Activated naive CD4-positive, alpha-beta T cell treated with Interleukin-2 at 50 U/mL for 16 hours (primary cell): ENCODE measurements at regions not wholly inside any gene's neighbourhood (a gene's known extent, or its start where the extent isn't known, plus 50 kb on each side); places are given as distances from the start of the nearest gene placed in this dataset.

Experiments used
- DNase-seq: peaks from one replicate; pipeline ENCODE4 v3.0.0-alpha.2; 2020

DNA sequence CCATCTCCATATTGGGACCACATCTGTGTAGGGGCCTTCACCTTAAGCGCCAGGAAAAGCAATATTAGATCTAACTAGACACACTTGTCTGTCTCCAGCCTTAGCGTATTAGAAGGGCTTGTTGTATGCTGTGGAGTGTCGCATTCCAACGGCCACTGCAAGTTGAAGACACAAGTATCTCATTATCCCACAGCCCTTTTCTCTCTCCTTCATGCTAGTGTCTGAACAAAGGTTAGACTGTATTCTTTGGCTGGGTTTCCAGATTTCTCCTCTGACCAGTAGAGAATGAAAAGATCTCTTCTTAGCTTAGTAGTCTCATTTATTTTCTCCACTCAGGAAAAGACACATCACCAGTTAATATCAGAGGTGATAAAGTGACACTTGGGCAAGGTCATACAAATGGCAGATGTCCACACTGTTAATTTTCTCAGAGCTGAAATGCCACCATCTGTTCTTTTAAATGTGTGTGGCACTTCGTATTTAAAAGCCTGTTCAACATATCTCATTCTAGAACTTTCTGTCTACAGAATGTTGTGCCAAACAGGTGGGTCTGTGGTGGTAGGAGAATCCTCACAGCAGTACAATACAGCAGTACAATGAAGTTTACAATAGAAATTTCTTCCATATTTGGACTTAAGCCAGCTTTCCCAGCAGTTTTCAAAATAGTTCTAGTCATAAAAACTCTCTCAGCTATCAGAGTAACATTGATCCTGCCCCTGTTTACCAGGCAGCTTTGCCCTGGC is 94.0 kb upstream of the ITGA6 start:
- DNase-seq: no peak

DNA sequence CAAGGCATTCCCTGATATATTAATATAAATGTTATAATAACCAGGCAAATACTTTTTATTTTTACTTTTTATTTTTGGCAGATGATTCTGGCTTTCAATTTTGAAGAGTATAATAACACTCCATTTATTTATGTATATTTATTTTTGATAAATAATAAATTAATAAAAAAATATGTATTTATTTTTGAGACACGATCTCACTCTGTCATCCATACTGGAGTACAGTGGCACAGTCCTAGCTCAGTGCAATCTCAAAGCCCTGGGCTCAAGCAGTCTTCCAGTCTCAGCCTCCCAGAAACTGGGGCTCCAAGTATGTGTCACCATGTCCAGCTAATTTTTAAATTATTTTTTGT is 93.4 kb upstream of the ITGA6 start:
- no peak for DNase-seq

DNA sequence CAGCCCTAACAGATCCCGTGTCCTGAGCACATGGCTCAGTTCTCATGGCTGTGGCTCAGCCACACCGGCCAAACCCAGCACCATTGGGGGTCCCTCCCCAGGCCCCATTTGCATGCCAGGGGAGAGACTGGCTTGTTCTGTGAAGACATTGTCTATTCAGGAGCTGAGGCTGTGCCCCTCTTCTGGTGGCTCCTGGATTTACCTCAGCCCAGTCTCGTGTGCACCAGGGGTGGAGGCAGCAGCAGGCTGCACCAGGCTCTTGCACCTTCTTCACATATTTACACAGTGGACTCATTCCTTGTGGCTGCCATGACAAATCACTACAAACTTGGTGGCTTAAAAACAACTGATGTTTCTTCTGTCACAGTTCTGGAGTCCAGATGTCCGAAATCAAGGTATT is 92.4 kb upstream of the ITGA6 start:
- DNase-seq: no peak

DNA sequence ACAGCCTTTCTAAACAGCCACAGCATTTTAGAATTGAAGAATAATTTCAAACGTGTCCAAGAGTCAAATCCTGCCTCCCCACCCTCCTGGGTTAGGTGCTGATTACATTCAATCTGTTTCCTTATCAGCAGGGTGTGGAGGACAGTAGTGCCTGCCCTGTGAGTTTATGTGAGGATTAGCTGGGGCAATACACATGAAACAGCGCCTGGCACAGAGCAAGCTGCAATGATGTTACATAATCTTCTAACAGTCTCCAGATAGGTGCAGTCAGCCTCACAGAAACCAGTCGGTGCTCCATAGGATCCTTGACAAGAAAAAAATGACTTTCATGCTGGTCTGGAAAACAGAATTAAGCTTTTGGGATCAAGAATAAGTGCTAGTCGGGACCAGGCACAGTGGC is 91.7 kb upstream of the ITGA6 start:
- no peak for DNase-seq

DNA sequence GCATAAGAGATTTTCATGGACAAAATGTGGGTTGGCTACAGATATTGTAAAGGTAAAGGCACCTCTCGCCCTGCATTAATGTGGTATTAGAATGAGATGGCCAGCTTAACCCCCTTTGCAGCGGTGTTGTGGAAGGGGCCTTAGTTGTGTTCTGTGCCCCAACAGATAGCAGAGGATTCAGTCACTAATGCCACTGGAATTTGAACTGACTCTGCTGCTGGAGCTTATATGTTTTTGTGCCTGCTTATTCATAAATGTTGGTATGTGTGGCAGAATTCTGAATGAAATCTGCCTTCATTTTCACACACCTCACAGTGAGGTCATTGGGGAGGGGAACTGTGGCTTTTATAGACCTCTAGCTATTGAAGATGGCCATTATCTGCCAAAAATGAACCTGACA is 90.7 kb upstream of the ITGA6 start:
- no peak for DNase-seq

DNA sequence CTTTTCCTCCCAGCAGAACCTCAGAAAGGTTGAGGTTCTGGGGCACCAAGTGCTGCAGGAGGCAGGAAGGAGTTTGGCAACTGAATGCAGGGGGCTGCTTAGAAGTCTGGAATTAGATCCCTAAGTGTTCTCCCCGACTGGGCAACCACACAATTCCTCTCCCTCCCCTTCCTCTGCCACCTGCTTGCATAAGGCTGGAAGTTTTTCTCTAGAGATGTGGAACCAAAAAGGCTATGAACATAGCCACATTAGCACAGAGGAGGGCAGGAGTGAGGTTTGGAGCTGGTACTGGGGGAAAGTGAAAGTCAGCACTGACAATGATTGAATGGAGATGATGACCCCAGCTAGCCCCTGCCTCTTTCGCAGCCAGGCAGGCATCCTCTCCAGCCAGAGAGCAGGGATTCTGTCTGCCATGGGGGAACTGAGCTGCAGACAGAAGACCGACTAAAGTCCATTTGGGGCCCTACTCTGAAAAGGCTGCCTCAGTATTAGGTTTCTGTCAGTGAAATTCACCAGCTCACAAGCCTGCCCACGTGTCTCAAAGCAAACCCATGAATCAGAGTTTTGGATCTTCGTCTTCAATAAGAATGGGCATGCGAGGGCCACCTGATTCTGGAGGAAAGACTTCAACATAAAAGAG is 87.9 kb upstream of the ITGA6 start:
- DNase-seq: no peak

DNA sequence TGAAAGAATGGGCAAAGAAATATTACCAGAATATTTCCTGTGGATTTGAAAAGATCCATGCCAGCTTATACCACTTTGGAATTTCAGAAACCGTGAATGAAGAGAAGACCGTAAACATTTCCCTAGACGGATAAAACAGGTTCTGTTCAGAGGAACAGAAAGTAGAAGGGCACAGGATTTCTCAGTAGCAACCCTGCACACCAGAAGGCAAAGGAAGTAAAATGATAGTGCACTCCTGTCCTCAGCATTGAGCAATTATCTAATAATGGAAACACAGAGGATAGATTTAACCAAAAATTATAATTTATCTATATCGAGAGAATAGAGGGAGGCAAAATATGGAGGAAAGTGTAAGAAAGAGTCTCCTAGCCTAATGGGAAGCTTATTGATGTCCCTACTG is 87.0 kb upstream of the ITGA6 start:
- DNase-seq: no peak

DNA sequence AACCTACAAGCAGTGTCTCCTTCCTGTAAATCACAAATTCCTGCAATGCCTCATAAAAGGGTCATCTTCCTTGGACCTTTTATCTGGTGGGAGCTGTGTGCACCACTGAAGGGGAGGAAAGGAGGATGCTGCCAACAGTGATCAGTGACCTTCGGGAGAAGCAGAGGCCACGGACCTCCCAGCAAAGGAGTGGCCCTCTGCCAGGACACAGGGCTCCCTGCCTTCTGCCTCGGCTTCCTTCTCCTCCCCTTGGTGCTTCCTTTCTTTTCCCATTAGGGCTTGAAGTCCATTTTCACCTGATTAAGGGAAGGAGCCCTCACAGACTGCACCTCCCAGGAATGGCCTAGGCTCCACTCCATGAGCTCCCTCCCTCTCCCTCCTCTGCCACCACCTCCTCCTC is 85.3 kb upstream of the ITGA6 start:
- DNase-seq: no peak

DNA sequence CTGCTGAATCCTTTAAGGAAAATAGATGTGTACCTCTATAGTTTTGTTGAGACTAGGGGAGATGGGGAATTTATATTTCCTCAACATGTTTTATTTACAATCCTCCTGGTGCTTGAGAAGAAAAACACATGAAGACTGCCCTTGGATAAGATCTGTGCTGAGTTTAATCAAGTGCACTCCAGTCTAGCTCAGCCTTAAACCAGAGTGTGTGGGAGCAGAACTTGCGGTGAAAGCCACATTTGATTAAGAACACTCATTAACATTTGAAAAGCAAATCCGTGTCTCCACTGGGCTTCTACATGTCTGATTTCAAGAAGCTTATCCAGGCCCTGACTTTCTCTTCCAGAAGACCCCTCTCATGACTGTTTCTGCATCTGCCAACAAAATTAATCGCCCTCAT is 84.8 kb upstream of the ITGA6 start:
- DNase-seq: no peak

DNA sequence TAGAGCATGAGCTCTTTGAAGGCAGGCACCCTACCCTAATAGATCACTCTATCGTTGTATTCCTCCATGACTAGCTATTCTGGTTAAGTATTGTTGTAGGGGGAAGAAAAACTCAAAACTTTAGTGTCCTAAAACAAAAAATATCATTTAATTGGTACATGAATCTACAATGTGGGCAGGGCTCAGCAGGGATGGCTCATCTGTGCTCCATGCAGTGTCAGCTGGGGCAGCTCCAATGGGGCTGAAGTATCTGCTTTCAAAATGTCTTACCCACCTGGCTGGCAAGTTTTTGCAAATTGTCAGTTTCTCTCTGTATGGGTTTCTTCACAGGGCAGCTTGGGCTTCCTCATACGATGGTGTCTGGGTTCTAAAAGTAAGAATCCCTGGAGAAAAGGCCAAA is 83.2 kb upstream of the ITGA6 start:
- no peak for DNase-seq

DNA sequence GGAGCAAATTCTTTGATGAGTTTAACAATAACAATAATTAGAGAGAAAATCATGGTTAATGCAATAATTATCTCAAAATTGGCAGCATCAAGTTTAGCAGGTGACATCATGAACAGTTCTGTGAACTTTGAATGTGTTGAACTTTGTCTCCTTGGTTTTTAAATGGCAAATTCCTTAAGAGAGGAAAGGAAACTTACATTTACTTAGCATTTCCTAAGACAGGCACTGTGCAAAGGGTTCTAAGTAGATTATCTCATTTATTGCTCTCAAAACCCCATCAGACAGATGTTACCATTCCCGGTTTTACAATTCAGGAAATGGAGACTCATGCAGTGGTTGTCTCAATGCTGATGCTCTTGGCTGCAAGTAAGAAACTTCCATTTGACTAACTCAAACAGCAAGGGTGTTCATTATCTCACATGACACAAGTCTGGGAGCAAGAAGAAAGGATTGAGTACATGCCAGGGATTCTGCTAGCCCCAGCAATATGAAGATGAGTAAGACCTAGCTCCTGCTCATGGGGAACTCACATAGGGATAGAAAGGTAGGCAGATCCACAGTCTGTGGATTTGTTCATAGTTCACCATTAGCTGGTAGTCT is 81.3 kb upstream of the ITGA6 start:
- no peak for DNase-seq

DNA sequence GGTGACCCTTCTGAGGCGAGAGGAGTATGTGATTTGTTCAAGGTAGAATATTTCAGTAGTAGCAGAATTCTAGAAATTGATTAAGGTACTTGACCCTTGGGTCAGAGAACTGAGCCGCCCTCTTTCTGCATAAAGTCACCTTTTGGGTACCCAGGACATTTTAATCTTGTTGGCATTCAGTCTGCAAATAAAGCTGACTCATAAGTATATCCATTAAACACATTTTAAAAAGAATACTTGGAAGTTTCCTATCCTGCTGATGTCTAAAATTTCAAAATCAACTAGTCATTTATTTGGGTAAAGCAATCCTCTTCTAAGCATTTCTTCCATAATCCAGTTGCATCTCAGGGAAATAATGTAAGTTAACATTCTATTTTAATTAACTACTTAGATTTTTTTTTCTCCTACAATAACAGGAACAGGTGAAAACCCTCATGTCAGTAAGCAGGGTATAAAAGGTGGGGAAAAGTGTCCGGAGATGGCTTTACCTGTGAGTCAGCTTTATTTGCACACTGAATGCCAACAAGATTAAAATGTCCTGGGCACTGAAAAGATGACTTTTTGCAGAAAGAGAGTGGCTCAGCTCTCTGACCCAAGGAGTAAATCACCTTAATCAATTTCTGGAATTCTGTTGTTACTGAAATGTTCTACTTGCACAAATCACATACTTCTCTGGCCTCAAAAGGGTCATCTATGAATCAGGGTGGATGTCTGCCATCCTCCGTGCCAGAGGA is 78.7 kb upstream of the ITGA6 start:
- DNase-seq: no peak

DNA sequence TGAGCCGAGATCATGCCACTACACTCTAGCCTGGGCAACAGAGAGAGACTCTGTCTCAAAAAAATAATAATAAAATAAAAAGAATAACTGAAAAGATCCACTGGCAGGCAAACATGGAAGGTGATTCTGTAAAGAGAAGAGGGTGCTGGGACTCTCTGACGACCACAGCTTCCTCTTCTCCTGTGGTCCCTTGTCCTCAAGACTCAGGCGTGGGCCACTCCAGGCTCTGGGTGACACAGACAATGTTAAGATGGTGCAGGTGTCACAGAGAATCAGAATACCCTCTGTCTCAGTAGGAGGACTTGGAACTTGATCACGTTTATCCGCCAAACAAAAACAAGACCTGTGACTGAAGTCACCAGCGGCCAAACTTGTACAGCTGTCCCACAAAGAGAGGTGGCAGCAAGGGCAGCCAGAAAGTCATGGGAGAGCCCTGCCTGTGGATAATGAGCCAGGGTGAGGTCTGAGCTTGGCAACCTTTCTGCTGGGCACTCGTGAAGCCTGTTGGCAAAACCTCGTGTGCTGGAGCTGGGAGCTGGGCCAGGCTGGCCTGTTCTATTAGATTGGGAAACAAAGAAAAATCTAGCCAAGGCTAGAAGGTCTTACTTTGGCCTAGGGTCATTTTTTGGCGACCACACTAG is 76.4 kb upstream of the ITGA6 start:
- DNase-seq: no peak

DNA sequence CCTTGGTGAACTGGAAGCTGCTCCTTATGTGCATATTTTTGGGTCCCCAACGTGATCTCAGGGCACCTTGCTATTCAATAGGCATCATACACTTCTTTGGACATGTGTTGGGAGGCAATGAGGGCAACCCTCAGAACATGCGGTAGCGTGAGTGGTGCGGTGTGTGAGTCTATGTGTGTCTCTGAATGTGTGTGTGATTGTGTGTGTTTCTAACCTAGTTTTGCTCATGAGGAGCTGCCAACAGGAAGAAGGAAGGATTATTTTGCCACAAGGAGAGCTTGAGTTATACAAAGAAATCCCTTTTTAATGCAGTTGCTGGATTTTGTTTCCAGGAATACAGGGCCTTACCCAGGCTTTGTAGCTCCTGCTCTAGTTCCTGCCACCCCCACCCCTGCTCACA is 75.8 kb upstream of the ITGA6 start:
- no peak for DNase-seq

DNA sequence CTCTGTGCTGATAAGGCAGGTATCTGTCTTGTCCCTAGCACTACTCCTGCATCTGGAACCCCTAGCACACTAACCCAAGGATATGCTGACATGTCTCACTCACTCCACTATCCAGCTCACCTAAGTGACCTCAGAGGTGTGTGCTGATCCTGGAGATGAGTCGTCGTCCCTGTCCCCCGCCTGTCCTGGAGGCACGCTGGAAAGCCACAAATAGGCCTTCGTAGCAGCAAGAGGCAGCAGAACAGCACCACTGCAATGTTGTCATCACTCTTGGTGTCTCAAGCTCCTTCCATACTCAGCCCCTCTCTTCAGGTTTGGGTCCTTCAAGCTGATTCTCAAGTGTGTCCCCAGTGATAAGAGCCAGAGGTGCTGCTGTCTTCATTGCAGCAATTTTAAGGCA is 73.0 kb upstream of the ITGA6 start:
- DNase-seq: no peak

DNA sequence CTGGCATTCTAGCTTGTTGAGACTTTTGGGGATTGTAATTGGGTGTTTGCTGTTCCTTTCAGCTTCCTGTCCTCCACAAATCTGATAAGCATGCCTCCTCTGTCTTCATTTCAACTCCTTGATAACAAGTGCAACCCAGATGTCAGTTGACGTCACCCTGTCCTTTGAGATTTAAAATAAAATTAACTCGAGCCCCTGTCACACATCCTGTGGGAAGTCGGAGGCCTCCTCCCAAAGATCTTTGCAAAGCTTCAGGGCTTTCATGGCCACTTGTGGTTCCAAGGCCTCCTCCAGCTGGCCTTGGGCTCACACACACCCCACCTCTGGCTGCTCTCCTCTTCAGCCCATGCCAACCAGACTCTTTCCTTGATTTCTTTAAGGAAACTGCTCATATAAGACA is 69.9 kb upstream of the ITGA6 start:
- DNase-seq: no peak

DNA sequence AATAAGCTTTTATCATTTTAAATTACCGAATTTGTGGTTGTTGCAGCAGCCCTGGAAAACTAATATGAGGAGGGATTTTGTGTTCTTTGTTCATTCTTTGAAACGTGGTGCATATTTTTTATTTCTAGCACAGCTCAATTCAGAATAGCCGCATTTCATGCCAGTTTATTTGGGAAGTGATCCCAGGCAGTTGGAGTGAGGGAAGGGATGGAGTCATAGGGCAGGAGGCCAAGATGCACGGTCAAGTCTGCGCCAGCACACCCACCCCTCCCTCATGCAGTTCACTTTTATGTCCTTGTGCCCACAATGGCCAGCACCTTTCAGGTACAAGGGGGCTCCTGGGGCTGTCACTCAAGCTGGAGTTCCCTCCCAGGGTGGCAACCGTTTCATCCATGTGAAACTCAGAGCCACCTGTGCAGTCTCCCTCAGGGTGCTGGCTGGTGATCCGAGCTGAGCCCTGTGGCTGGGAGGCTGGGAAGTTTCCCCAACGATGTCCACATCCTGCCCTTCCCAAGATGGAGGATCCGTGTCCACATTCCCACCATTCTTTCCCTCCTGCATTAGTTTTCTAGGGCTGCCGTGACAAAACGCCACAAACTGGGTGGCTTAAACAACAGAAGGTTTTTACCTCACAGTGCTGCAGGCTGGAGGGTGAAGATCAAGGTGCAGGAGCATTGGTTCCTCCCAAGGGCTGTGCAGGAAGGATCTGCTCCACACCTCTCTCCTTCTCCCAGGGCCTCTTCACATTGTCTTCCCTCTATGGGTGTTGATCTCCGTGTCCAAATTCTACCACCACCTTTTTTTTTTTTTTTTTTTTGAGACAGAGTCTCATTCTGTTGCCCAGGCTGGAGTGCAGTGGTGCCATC is 68.5 kb upstream of the ITGA6 start:
- no peak for DNase-seq

DNA sequence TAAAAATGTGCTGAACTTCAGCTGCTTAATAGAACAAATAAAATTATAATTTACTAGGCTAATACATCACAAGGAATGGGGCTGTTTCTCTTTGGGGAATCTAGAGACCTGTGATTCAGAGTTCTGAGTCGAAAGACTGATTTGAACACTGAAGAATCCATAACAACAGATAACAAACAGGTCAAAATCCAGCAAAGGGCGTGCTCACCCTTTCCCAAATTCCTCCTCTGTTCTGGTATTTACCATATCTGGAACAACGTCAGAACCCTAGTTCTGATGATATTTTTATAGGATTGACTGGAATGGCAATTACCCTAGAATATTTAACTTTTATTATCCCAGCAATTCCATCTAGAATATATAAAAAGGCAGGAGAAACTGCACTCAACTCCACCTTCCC is 66.0 kb upstream of the ITGA6 start:
- no peak for DNase-seq

DNA sequence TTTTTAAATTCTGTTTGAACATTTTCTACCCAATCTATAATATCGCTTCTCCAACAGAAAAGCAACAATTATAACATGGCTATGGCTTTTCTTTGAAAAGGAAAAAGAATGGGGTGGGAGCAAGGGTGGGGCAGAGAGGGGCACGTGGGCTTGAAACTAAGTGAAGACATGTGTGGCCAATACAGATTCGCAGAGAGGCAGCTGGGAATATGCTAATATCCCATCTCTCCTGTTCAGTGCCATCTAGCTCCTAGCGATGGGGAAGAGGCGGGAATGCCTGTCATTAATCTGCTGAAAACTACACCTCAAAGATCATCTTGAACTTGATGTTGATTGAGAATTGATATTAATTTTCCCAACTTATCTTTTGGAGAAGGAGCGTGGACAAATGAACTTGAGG is 65.5 kb upstream of the ITGA6 start:
- DNase-seq: no peak

DNA sequence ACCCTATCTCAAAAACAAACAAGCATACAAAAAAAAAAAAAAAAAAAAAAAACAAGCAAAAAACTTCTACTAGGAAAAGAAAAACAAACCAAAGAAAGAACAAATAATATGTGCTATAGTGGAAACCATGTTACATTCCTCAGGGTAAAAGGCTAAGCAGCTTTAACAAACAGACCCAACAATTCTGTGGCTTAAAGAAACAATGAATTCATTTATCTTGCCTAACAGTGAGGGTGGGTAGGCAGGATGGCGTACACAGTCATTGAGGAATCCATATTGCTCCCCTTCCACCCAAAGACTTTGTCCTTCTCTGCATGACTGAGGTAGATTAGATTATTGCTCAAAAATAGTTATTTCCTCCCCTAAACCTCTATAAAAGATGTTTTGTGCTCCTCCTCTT is 63.1 kb upstream of the ITGA6 start:
- DNase-seq: no peak

DNA sequence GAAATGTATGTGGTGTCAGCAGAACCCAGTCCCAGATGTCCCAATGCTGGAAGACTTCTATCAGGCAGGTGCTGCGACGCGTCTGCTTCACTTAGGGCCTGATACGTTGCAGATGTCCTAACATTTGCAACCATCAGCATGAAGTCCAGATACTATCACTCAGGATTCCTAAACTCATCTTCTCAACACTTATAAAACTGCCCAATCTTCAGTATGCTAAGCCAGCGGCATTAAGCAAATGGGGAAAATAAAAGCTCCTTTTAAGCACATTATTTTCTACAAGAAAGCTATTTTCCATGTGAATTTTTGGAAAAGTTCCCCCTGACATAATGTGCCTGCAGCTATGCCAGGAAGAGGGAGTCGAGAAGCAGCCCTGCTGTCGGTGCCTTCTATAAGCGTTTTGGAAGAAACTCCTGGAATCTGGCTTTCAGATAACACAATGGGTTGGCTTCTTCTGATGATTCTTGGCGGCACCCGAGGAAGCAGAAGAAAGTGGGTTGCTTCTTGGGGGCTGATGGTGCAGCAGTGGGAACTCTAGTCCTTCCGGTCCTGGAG is 60.7 kb upstream of the ITGA6 start:
- no peak for DNase-seq

DNA sequence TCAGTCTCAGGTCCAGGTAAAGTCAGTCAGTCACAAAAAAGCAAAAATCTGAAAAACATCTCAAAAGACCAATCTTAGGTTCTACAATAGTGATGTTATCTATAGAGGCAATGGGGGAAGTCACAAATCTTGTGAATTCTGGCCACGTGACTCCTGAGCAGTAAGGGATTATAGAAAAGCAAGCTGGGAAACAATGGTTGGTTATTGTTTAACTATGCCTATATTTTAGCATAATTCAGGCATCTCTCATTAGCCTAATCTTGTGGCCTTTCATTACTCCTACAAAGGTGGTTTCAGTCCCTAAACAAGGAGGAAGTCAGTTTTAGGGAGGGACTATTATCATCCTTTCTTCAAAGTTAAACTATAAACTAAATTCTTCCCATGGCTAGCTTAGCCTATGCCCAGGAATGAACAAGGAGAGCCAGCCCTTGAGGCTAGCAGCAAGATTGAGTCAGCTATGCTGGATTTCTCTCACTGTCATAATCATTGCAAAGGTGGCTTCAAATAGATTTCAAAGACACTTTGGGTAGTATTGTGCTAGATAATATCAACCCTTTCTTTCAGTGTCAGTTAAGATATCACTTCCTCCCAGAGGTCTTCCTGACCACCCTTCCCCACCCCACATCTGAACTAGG is 56.4 kb upstream of the ITGA6 start:
- DNase-seq: no peak
